Parathyroid adenoma (tissue), 2 donors: ENCODE measurements at regions not wholly inside any gene's neighbourhood (a gene's known extent, or its start where the extent isn't known, plus 50 kb on each side); places are given as distances from the start of the nearest gene placed in this dataset.
"Not testable (repeated sequence)": the region's sequence is repeated elsewhere in the genome, so short reads cannot be mapped to it uniquely, and the experiment has no call there.

Source experiments
- H2AFZ ChIP-seq: fragments of 300-600 bp; sonication (generic); one replicate; pipeline ENCODE4 v1.7.0; 2017; ENCODE audit warnings: antibody characterized with exemption, mild to moderate bottlenecking
- H3K27ac ChIP-seq: fragments of 300-600 bp; sonication (generic); one replicate; pipeline ENCODE4 v1.7.0; 2017
- H3K27me3 ChIP-seq: fragments of 300-600 bp; sonication (generic); one replicate; pipeline ENCODE4 v1.7.0; 2017; ENCODE audit warnings: low read length; ENCODE audit not compliant: control insufficient read depth, insufficient read depth
- H3K36me3 ChIP-seq: fragments of 300-600 bp; sonication (generic); one replicate; pipeline ENCODE4 v1.7.0; 2017; ENCODE audit warnings: low read length; ENCODE audit not compliant: control insufficient read depth, insufficient read depth
- H3K4me1 ChIP-seq: fragments of 300-600 bp; sonication (generic); one replicate; pipeline ENCODE4 v1.7.0; 2017; ENCODE audit warnings: control low read depth
- H3K4me2 ChIP-seq: fragments of 300-600 bp; sonication (generic); one replicate; pipeline ENCODE4 v1.7.0; 2017; ENCODE audit warnings: low read length
- H3K4me3 ChIP-seq: fragments of 300-600 bp; sonication (generic); one replicate; pipeline ENCODE4 v1.7.0; 2017; ENCODE audit warnings: low read depth, low read length
- H3K79me2 ChIP-seq: fragments of 300-600 bp; sonication (generic); one replicate; pipeline ENCODE4 v1.7.0; 2017; ENCODE audit warnings: control low read depth
- H3K9ac ChIP-seq: fragments of 300-600 bp; sonication (generic); one replicate; pipeline ENCODE4 v1.7.0; 2017; ENCODE audit warnings: mild to moderate bottlenecking
- H3K9me3 ChIP-seq: fragments of 300-600 bp; sonication (generic); one replicate; pipeline ENCODE4 v1.7.0; 2017; ENCODE audit warnings: low read length; ENCODE audit not compliant: control insufficient read depth
- TF ChIP-seq, protein P1 (sequence below): fragments of 300-600 bp; sonication (generic); IDR thresholded peaks from one replicate; pipeline ENCODE4 v1.7.0; 2017; ENCODE audit warnings: antibody characterized with exemption, mild to moderate bottlenecking
- donor health status: primary hyperparathyroidism.

DNA sequence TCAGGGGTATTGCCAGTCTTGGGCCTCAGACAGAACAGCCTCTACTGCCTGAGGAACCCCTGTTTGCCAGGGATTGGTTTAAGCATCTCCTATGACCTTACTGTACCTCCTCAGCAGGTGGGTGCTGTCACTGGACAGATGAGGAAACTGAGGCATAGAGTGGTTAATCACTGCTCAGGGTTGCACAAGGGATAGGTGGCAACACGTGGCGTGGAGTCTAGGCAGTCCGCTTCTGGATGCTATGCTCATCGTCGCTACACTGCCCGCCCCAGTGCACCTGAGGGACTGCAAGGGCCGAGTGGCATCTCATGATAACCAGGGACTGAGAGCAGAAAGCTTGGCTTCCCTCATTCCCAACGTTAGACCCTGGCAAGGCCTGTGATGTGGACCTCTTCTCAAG, 101.8 kb upstream of the SULF2 start:
- no peaks in the 10 kb centered on the region for H3K4me1 ChIP-seq
- H3K9me3 ChIP-seq = no peaks in the 10 kb centered on the region
- H3K9ac ChIP-seq = no peak overlapping the region
- TF ChIP-seq, protein P1, sequence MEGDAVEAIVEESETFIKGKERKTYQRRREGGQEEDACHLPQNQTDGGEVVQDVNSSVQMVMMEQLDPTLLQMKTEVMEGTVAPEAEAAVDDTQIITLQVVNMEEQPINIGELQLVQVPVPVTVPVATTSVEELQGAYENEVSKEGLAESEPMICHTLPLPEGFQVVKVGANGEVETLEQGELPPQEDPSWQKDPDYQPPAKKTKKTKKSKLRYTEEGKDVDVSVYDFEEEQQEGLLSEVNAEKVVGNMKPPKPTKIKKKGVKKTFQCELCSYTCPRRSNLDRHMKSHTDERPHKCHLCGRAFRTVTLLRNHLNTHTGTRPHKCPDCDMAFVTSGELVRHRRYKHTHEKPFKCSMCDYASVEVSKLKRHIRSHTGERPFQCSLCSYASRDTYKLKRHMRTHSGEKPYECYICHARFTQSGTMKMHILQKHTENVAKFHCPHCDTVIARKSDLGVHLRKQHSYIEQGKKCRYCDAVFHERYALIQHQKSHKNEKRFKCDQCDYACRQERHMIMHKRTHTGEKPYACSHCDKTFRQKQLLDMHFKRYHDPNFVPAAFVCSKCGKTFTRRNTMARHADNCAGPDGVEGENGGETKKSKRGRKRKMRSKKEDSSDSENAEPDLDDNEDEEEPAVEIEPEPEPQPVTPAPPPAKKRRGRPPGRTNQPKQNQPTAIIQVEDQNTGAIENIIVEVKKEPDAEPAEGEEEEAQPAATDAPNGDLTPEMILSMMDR = no peak
- H3K27ac ChIP-seq = no peak overlapping the region
- no peaks in the 10 kb centered on the region for H3K36me3 ChIP-seq
- H3K27me3 ChIP-seq = no peaks in the 10 kb centered on the region
- no peaks in the 10 kb centered on the region for H3K79me2 ChIP-seq
- H3K4me2 ChIP-seq = no peak overlapping the region
- no peak overlapping the region for H3K4me3 ChIP-seq
- no peak overlapping the region for H2AFZ ChIP-seq

DNA sequence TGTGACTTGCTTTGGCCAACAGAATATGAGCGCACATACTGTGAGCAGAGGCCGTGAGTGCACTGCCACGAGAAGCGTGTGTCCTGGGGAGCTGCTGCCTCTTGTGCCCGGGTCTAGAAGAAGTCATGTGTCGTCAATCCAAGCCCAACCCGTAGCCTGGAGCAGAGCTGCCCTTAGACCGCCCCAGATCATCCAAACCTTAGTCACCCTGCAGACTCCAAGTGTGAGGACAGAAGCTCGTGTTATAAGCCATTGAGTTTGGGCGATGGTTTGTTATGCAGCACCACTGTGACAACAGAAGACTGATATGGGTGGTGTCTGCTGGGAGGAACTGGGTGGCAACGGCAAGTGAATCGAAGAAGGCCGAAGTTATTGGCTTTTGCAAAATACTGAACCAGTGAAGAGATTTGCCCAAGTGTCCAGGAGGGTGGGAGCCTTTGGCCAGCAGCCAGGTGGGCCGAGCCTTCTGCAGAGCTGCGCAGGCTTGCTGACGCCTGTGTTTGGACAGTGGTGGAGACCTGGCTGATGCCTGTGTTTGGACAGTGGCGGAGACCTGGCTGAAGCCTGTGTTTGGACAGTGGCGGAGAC, 101.3 kb upstream of the SULF2 start:
- no peak overlapping the region for H3K4me3 ChIP-seq
- no peak overlapping the region for H3K27ac ChIP-seq
- no peaks in the 10 kb centered on the region for H3K4me1 ChIP-seq
- H3K9me3 ChIP-seq = no peaks in the 10 kb centered on the region
- no peaks in the 10 kb centered on the region for H3K36me3 ChIP-seq
- H3K27me3 ChIP-seq = no peaks in the 10 kb centered on the region
- H3K4me2 ChIP-seq = no peak overlapping the region
- H3K79me2 ChIP-seq = no peaks in the 10 kb centered on the region
- no peak overlapping the region for H3K9ac ChIP-seq
- TF ChIP-seq, protein P1 = no peak
- no peak overlapping the region for H2AFZ ChIP-seq

DNA sequence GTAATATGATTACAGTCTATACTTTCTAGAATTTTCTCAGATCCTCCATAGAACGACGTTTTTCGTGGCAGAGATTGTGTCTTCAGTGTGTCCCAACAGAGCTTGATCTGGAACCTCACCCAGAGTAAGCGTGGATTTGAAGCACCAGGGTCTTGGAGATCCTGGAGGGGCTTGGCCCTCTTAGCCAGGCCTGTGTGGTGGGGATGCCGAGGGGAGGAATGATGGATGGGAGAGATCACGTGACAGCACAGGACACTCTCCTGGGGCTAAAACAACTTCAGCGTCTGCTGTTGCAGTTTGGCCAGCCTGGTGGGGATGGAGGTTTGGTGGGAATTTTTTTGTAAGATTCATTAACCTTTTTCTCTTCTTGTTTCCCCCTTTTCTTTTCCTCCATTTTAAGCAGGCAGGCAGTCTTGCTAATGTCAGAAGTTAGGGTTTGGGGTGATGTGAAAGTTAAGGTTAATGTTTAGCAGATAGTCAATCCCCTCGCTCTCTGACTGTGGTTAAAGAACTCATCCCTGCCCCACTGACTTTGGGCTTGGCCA, 100.7 kb upstream of the SULF2 start:
- TF ChIP-seq, protein P1 = no peak
- Histone ChIP-seq H3K4me1 (no peaks in the 10 kb centered on the region), H3K9me3 (no peaks in the 10 kb centered on the region), H3K27ac (no peak overlapping the region), H3K4me2 (no peak overlapping the region), H3K36me3 (no peaks in the 10 kb centered on the region), H2AFZ (no peak overlapping the region), H3K27me3 (no peaks in the 10 kb centered on the region), H3K79me2 (no peaks in the 10 kb centered on the region), H3K9ac (no peak overlapping the region), H3K4me3 (no peak overlapping the region)

DNA sequence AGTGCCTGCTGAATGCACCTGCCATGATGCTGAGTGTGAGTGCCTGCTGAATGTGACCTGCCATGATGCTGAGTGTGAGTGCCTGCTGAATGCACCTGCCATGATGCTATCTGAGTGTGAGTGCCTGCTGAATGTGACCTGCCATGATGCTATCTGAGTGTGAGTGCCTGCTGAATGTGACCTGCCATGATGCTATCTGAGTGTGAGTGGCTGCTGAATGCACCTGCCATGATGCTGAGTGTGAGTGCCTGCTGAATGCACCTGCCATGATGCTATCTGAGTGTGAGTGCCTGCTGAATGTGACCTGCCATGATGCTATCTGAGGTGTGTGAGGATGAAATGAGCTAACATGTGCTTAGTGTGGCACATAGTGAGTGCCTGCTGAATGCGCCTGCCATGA, 98.7 kb upstream of the SULF2 start:
- H3K4me1 ChIP-seq, H3K9ac ChIP-seq, H3K9me3 ChIP-seq, H3K27me3 ChIP-seq, H2AFZ ChIP-seq, H3K79me2 ChIP-seq, H3K27ac ChIP-seq, H3K4me3 ChIP-seq, H3K4me2 ChIP-seq, H3K36me3 ChIP-seq: not testable (repeated sequence)

DNA sequence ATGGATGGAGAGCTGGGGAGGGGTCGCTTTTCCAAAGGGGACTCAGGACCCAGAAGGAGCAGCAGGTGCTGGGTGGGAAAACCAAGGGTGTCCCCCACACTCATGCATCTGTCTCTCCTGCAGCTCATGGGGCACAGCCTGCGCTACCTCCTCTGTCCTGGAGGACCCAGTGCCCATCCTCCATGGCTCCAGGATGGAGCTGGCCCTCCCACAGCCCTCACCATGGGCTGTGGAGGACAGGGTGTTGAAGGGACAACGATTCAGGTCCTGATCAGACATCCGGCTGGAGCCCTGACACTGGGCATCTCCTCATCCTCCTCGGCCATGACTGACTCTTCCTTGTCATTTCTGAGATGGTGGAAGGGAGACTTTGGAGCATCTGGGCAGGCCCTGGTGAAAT, 97.9 kb upstream of the SULF2 start:
- H3K27me3 ChIP-seq = no peaks in the 10 kb centered on the region
- TF ChIP-seq, protein P1 = no peak
- H3K27ac ChIP-seq = no peak overlapping the region
- H3K4me2 ChIP-seq = no peak overlapping the region
- H3K4me1 ChIP-seq = no peaks in the 10 kb centered on the region
- H3K79me2 ChIP-seq = no peaks in the 10 kb centered on the region
- no peak overlapping the region for H3K4me3 ChIP-seq
- H3K9me3 ChIP-seq = no peaks in the 10 kb centered on the region
- H3K36me3 ChIP-seq = no peaks in the 10 kb centered on the region
- no peak overlapping the region for H2AFZ ChIP-seq
- H3K9ac ChIP-seq = no peak overlapping the region
